Stimulated activated CD4-positive, alpha-beta T cell treated with anti-CD3 and anti-CD28 coated beads, Interleukin-4, amount 100 ng/mL, for 4 hours (primary cell): ENCODE measurements at regions not wholly inside any gene's neighbourhood (a gene's known extent, or its start where the extent isn't known, plus 50 kb on each side); places are given as distances from the start of the nearest gene placed in this dataset.

Experiments
- DNase-seq, 2 experiments: peaks; one replicate each; pipeline ENCODE4 v3.0.0-alpha.2; 2020

GRCh38 chr1:82317671-82318070 lies 516.9 kb downstream of the ADGRL2 start:
- DNase-seq: no peak

GRCh38 chr1:82299656-82300055 lies 498.9 kb downstream of the ADGRL2 start:
- DNase-seq: no peak

- no peak for DNase-seq
Measured at GRCh38 chr1:82299056-82299455, 498.3 kb downstream of the ADGRL2 start.

- DNase-seq: no peak
Measured at GRCh38 chr1:82297139-82297896, 496.6 kb downstream of the ADGRL2 start.

DNA sequence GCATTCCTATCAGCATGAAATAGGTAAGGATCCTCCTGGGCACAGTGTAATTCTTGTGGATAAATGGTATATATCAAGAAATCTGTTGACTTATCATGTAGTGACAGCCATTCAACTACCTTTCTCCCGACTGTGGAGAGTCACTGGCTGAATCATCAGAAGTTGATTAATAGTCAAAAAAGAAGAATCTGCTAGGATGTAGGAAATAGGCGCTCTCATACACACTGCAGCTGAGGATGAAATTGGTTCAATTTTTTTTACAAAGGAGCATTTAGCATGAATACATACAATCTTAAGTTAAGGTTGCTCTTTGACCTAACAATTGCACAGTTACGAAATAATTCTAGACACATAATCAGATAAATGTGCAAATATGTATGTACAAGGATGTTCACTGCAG lies 486.8 kb downstream of the ADGRL2 start:
- no peak for DNase-seq

GRCh38 chr1:82284213-82284612 lies 483.5 kb downstream of the ADGRL2 start:
- no peak for DNase-seq

GRCh38 chr1:82279241-82279640 lies 478.5 kb downstream of the ADGRL2 start:
- DNase-seq: no peak

DNA sequence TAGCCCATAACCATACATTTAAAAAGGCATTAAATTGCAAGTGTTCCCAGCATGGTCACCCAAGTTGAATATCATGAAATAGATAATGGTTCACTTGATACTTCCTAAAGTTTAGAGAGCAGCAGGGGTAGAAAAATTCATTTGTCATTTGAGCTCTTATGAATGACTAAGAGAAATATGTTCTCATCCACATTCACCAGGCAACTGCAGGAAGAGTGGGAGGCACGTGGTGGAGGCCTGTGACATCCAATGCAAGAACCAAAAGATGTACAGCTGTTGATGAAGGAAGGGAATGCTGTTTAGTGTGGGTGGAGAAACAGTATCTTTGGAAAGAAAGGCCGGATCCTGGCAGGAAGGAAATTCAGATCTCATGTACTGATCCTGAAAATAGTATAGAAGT lies 473.1 kb downstream of the ADGRL2 start:
- no peak for DNase-seq

- DNase-seq: no peak
Measured at GRCh38 chr1:82269431-82269830, 468.7 kb downstream of the ADGRL2 start.

DNA sequence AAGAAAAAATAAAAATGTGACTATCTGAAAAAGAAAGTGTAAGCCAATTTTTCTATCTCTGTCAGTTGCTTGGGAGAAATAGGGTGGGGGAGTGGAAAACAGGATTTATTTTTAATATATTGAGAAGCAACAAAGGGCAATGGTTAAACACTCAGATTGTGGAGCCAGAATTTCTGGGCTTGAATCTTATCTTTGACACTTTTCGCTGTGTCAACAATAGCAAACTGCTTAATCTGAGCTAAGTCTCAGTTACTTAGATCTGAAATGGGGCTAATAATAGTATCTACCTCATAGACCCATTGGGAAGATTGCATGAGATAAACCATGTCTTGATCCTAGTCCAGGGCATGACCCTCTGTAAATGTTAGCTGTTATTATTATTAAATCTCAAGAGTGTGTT lies 468.1 kb downstream of the ADGRL2 start:
- DNase-seq: no peak

- DNase-seq: no peak
Measured at GRCh38 chr1:82266351-82266750, 465.6 kb downstream of the ADGRL2 start.

GRCh38 chr1:82265436-82265835 lies 464.7 kb downstream of the ADGRL2 start:
- no peak for DNase-seq

DNA sequence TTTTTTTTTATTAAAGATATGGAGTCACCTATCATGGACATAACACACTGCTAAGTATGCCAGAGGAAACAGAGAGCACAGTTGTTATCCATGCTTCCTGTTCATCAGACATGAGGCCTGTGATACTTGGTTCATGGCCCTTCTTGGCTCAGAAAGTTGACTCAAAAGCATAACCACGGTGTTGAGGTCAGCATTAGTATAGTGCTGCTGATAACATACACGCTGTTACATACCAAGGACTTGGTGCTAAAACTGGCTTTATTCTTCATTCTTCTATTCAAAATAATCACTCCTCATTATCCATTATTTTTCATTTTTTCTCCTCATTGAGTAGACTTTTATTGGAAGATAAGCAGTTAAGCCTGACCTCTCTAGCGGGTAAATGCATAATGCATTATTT lies 464.1 kb downstream of the ADGRL2 start:
- no peak for DNase-seq

DNA sequence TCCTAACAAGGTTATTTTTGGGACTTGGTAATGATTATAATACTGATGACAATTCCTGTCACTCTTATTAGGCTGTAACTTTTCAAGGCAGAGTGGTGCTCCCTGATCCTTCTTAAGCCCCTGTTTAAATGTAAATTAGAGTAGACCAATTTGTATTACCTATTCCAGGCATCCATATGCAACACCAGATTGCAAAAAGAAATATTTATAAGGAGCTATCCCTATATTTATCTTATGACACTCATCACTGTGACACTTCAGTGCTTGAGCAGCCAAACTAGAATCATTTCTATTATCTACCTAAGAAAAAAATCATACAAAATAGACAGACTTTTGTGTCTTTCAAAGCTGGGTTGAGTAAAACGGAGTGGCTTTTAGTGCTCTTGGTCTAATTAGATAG lies 462.7 kb downstream of the ADGRL2 start:
- no peak for DNase-seq

DNA sequence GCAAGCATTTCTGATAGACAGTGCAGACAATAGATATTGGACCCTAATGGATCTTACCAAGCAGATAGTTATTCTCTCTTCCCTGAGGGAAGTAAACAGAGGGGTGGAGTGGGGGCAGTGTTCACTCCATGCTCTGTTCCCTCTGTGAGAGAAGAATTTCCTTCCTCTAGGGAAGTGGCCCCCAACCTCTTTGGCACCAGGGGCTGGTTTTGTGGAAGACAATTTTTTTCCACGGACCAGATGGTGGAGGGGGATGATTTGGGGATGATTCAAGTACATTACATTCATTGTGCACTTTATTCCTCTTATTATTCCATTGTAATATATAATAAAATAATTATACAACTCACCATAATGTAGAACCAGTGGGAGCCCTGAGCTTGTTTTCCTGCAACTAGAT lies 459.9 kb downstream of the ADGRL2 start:
- DNase-seq: no peak

DNA sequence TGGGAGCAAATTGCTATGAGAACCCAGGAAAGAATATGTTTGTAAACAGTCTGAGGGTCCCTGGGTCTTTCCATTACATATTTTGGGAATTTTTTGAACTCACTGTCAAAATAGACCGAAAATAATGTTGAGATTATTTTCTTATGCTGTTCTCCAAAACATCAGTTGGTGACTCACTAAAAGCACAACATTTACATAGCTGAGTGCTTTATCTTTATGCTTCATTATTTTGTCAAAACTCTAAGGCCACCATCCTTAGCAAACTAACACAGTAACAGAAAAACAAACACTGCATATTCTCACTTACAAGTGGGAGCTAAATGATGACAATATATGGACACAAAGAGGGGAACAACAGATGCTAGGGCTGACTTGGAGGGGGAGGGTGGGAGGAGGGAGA lies 459.3 kb downstream of the ADGRL2 start:
- DNase-seq: no peak

DNA sequence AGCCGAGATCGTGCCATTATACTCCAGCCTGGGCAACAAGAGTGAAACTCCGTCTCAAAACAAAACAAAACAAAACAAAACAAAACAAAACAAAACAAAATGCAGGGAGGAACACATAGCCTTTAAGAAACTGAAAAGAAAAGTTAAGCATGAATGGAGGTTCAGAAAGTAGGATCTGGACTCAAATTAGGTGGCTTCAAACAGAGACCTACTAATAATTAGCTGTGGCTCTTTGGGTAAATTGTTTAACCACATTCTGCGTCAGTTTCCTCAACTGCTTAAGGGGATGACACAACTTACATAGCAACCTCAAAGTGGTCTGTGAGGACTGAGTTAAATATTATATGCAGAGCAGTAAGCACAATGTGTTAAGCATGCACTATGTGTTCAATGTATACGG lies 458.2 kb downstream of the ADGRL2 start:
- no peak for DNase-seq

GRCh38 chr1:82246050-82246449 lies 445.3 kb downstream of the ADGRL2 start:
- DNase-seq: no peak

DNA sequence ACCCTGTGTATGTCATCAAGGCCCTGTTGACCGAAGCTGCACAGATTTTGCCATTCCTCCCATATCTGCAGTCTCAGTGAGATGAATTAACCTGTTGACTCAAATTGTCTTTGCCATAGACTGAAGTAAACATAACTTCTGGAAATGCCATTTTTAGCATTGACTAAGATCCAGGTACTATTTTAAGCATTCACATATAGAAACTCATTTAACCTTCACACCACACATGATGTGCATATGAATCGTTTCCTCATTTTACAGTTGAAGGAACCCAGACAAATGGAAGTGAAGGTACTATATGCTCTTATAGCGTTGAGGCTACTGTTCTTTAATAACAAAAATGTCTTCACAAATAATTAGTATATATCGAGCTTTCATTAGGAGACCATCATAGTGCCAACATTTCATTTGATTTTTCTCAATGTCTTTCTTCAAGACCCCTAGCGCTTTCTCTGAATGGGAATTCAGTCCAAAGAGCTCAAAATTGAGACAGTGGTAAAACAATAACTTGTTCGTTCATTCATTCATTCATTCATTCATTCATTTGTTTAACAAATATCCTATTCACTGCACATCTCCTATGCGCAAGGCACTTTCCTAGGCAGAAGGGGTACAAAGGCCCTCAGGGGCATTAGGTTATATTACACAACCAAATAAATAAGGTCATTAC lies 444.7 kb downstream of the ADGRL2 start:
- DNase-seq: no peak

GRCh38 chr1:82240571-82240970 lies 439.8 kb downstream of the ADGRL2 start:
- DNase-seq: no peak

GRCh38 chr1:82230667-82231066 lies 429.9 kb downstream of the ADGRL2 start:
- no peak for DNase-seq

DNA sequence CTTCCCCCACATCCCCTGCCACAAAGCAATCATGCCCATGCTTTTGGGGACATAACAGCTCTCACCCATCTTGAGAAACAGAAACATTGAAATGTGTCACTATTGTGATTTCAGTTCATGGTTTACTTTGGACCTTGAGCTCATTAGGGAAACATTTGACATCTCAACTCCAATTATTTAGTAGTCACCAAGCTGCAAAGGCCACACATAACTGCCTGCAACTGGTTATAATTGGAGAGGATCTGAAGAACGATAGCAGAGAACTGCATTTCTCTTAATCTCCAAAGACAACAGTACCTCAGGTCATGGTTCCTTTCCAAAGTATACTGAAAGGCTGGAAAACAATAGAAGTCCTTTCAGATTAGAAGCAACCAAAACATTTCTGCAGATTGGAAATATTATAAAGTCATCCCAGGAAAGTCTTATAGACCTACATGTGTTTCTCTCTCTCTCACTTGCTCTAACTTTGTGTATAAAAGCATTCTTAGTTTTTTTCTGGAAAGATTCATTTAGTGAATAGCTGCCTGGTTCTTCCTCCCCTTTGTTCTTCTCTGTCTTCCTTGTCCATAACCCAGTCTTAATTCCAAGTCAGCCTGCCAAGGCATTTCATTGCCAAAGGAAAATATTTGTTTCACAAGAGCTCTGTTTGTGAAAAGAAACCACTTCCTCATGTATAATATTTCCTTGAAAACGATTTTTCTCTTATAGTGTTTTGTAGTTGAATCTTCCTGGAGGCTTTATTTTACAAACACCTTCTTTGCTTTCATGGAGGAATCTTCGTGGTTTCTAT lies 426.8 kb downstream of the ADGRL2 start:
- no peak for DNase-seq

DNA sequence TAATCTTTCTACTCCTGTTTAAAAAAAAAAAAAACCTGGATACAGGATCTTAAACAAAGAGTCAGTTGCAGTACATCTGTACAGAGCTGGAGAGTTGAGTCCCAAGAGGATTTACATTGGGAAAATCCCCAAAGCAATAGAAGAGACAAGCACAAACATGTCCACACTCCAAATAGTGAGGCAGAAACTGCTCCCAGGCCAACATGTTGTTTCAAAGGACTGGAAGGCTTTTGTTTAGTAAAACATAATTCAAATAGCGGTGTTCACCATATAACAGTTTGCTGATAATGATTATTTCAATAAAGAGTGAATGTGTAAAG lies 425.4 kb downstream of the ADGRL2 start:
- DNase-seq: no peak
